Activated naive CD4-positive, alpha-beta T cell treated with anti-CD3 and anti-CD28 coated beads, Interleukin-2, amount 50 U/mL, for 24 hours (primary cell): ENCODE measurements at regions not wholly inside any gene's neighbourhood (a gene's known extent, or its start where the extent isn't known, plus 50 kb on each side); places are given as distances from the start of the nearest gene placed in this dataset.

Experiments used
- H3K27ac Mint-ChIP-seq: one replicate; pipeline ENCODE4 v1.8.0; 2021; ENCODE audit warnings: mild to moderate bottlenecking, mixed read lengths
- H3K27me3 Mint-ChIP-seq: one replicate; pipeline ENCODE4 v1.8.0; 2021; ENCODE audit warnings: mixed read lengths
- H3K36me3 Mint-ChIP-seq: one replicate; pipeline ENCODE4 v1.8.0; 2021; ENCODE audit warnings: mixed read lengths
- H3K4me1 Mint-ChIP-seq: one replicate; pipeline ENCODE4 v1.8.0; 2021; ENCODE audit warnings: mixed read lengths
- H3K4me3 Mint-ChIP-seq: one replicate; pipeline ENCODE4 v1.8.0; 2021; ENCODE audit warnings: mild to moderate bottlenecking, mixed read lengths
- H3K9me3 Mint-ChIP-seq: one replicate; pipeline ENCODE4 v1.8.0; 2021; ENCODE audit warnings: mixed read lengths

- H3K27ac Mint-ChIP-seq, result no peak overlapping the region
- H3K27me3 Mint-ChIP-seq, result peaks cover 2% of the 10 kb centered on the region
- no peak overlapping the region for H3K4me3 Mint-ChIP-seq
- peaks cover 2% of the 10 kb centered on the region for H3K36me3 Mint-ChIP-seq
- H3K4me1 Mint-ChIP-seq, result peaks cover 4% of the 10 kb centered on the region
- H3K9me3 Mint-ChIP-seq, result no peaks in the 10 kb centered on the region
Measured at GRCh38 chr5:82754036-82754746, 323.0 kb downstream of the TMEM167A start.

GRCh38 chr5:82753374-82753773 is 323.8 kb downstream of the TMEM167A start:
- Mint-ChIP-seq H3K4me1 (peaks cover 12% of the 10 kb centered on the region), H3K36me3 (peaks cover 2% of the 10 kb centered on the region), H3K27ac (no peak overlapping the region), H3K27me3 (peaks cover 2% of the 10 kb centered on the region), H3K4me3 (no peak overlapping the region), H3K9me3 (no peaks in the 10 kb centered on the region)

GRCh38 chr5:82749461-82749820 is 327.8 kb downstream of the TMEM167A start:
- H3K27ac Mint-ChIP-seq, result no peak overlapping the region
- peaks cover 16% of the 10 kb centered on the region for H3K4me1 Mint-ChIP-seq
- peaks cover 5% of the 10 kb centered on the region for H3K27me3 Mint-ChIP-seq
- peaks cover 2% of the 10 kb centered on the region for H3K36me3 Mint-ChIP-seq
- no peaks in the 10 kb centered on the region for H3K9me3 Mint-ChIP-seq
- no peak overlapping the region for H3K4me3 Mint-ChIP-seq

- H3K9me3 Mint-ChIP-seq, result no peaks in the 10 kb centered on the region
- peaks cover 2% of the 10 kb centered on the region for H3K36me3 Mint-ChIP-seq
- peaks cover 16% of the 10 kb centered on the region for H3K4me1 Mint-ChIP-seq
- H3K27ac Mint-ChIP-seq, result no peak overlapping the region
- no peak overlapping the region for H3K4me3 Mint-ChIP-seq
- H3K27me3 Mint-ChIP-seq, result peaks cover 5% of the 10 kb centered on the region
Measured at GRCh38 chr5:82748688-82749460, 328.3 kb downstream of the TMEM167A start.

GRCh38 chr5:82747986-82748385 is 329.2 kb downstream of the TMEM167A start:
- Mint-ChIP-seq H3K27me3 (peaks cover 5% of the 10 kb centered on the region), H3K36me3 (peaks cover 2% of the 10 kb centered on the region), H3K4me1 (peaks cover 16% of the 10 kb centered on the region), H3K9me3 (no peaks in the 10 kb centered on the region), H3K27ac (no peak overlapping the region), H3K4me3 (no peak overlapping the region)

- H3K27ac Mint-ChIP-seq, result no peak overlapping the region
- peaks cover 16% of the 10 kb centered on the region for H3K4me1 Mint-ChIP-seq
- H3K27me3 Mint-ChIP-seq, result peaks cover 3% of the 10 kb centered on the region
- no peaks in the 10 kb centered on the region for H3K36me3 Mint-ChIP-seq
- H3K4me3 Mint-ChIP-seq, result no peak overlapping the region
- H3K9me3 Mint-ChIP-seq, result no peaks in the 10 kb centered on the region
Measured at GRCh38 chr5:82745016-82745415, 332.2 kb downstream of the TMEM167A start.

GRCh38 chr5:82738681-82739269 is 338.4 kb downstream of the TMEM167A start:
- H3K36me3 Mint-ChIP-seq, result no peaks in the 10 kb centered on the region
- H3K9me3 Mint-ChIP-seq, result no peaks in the 10 kb centered on the region
- no peaks in the 10 kb centered on the region for H3K4me1 Mint-ChIP-seq
- H3K4me3 Mint-ChIP-seq, result no peak overlapping the region
- no peak overlapping the region for H3K27ac Mint-ChIP-seq
- peaks cover 5% of the 10 kb centered on the region for H3K27me3 Mint-ChIP-seq

- Mint-ChIP-seq H3K36me3 (no peaks in the 10 kb centered on the region), H3K4me3 (no peak overlapping the region), H3K9me3 (no peaks in the 10 kb centered on the region), H3K4me1 (no peaks in the 10 kb centered on the region), H3K27me3 (peaks cover 5% of the 10 kb centered on the region), H3K27ac (no peak overlapping the region)
Measured at GRCh38 chr5:82735160-82735789, 341.9 kb downstream of the TMEM167A start.

- H3K4me1 Mint-ChIP-seq, result no peaks in the 10 kb centered on the region
- no peak overlapping the region for H3K27ac Mint-ChIP-seq
- H3K27me3 Mint-ChIP-seq, result peaks cover 5% of the 10 kb centered on the region
- H3K4me3 Mint-ChIP-seq, result no peak overlapping the region
- H3K9me3 Mint-ChIP-seq, result no peaks in the 10 kb centered on the region
- H3K36me3 Mint-ChIP-seq, result no peaks in the 10 kb centered on the region
Measured at GRCh38 chr5:82734347-82734746, 342.8 kb downstream of the TMEM167A start.

GRCh38 chr5:82730913-82731312 is 346.3 kb downstream of the TMEM167A start:
- Mint-ChIP-seq H3K4me3 (no peak overlapping the region), H3K27ac (no peak overlapping the region)

GRCh38 chr5:82728926-82729702 is 348.1 kb downstream of the TMEM167A start:
- H3K9me3 Mint-ChIP-seq, result no peaks in the 10 kb centered on the region
- H3K27me3 Mint-ChIP-seq, result no peaks in the 10 kb centered on the region
- no peaks in the 10 kb centered on the region for H3K4me1 Mint-ChIP-seq
- H3K4me3 Mint-ChIP-seq, result no peak overlapping the region
- H3K36me3 Mint-ChIP-seq, result no peaks in the 10 kb centered on the region
- no peak overlapping the region for H3K27ac Mint-ChIP-seq

More at GRCh38 chr5:82730913-82731312, 346.3 kb downstream of the TMEM167A start:
- Mint-ChIP-seq H3K9me3 (no peaks in the 10 kb centered on the region), H3K27me3 (no peaks in the 10 kb centered on the region), H3K4me1 (no peaks in the 10 kb centered on the region), H3K36me3 (no peaks in the 10 kb centered on the region)

GRCh38 chr5:82723168-82723567 is 354.0 kb downstream of the TMEM167A start:
- Mint-ChIP-seq H3K4me1 (no peaks in the 10 kb centered on the region), H3K27me3 (no peaks in the 10 kb centered on the region), H3K4me3 (no peak overlapping the region), H3K36me3 (no peaks in the 10 kb centered on the region), H3K9me3 (no peaks in the 10 kb centered on the region), H3K27ac (no peak overlapping the region)

- Mint-ChIP-seq H3K27me3 (no peaks in the 10 kb centered on the region), H3K36me3 (no peaks in the 10 kb centered on the region), H3K27ac (no peak overlapping the region), H3K4me3 (no peak overlapping the region), H3K4me1 (no peaks in the 10 kb centered on the region), H3K9me3 (no peaks in the 10 kb centered on the region)
Measured at GRCh38 chr5:82721087-82721410, 356.1 kb downstream of the TMEM167A start.

- Mint-ChIP-seq H3K9me3 (no peaks in the 10 kb centered on the region), H3K4me1 (no peaks in the 10 kb centered on the region), H3K27me3 (no peaks in the 10 kb centered on the region), H3K4me3 (no peak overlapping the region), H3K36me3 (no peaks in the 10 kb centered on the region), H3K27ac (no peak overlapping the region)
Measured at GRCh38 chr5:82720213-82721086, 356.7 kb downstream of the TMEM167A start.
